DOHH2 (cell line): ENCODE measurements at regions not wholly inside any gene's neighbourhood (a gene's known extent, or its start where the extent isn't known, plus 50 kb on each side); places are given as distances from the start of the nearest gene placed in this dataset.

ENCODE experiments used
- EZH2phosphoT487 ChIP-seq: fragments of 200-600 bp; sonication (generic); IDR thresholded peaks from 2 replicates; pipeline ENCODE4 v1.6.1; 2017; ENCODE audit warnings: borderline replicate concordance, mild to moderate bottlenecking, antibody characterized with exemption, low read length, moderate library complexity, mixed read lengths
- TF ChIP-seq, protein P1 (sequence below): fragments of 200-600 bp; sonication (generic); IDR thresholded peaks from one replicate; pipeline ENCODE4 v1.5.1; 2014; ENCODE audit warnings: antibody characterized with exemption, mild to moderate bottlenecking, low read depth, low read length; ENCODE audit not compliant: poor library complexity, severe bottlenecking

GRCh38 chr17:26782153-26782552, 511.8 kb upstream of the WSB1 start:
- TF ChIP-seq, protein P1, sequence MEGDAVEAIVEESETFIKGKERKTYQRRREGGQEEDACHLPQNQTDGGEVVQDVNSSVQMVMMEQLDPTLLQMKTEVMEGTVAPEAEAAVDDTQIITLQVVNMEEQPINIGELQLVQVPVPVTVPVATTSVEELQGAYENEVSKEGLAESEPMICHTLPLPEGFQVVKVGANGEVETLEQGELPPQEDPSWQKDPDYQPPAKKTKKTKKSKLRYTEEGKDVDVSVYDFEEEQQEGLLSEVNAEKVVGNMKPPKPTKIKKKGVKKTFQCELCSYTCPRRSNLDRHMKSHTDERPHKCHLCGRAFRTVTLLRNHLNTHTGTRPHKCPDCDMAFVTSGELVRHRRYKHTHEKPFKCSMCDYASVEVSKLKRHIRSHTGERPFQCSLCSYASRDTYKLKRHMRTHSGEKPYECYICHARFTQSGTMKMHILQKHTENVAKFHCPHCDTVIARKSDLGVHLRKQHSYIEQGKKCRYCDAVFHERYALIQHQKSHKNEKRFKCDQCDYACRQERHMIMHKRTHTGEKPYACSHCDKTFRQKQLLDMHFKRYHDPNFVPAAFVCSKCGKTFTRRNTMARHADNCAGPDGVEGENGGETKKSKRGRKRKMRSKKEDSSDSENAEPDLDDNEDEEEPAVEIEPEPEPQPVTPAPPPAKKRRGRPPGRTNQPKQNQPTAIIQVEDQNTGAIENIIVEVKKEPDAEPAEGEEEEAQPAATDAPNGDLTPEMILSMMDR: no peak
- TF ChIP-seq EZH2phosphoT487: no peak
